K562 (cell line): ENCODE measurements at regions not wholly inside any gene's neighbourhood (a gene's known extent, or its start where the extent isn't known, plus 50 kb on each side); places are given as distances from the start of the nearest gene placed in this dataset.

Experiments used
- ATAC-seq: fragments of 200-7000 bp; cut with Tn5 transposase; 3 replicates; pipeline ENCODE4 v1.9.1; 2020; ENCODE audit warnings: moderate library complexity
- BruUV-seq: library from RNA; stranded (reverse); fragments of 400-500 nt; replicated peaks from 2 replicates; lab custom pipeline; 2021; lab: Mats Ljungman, UMichigan
- CTCF ChIA-PET: fragments of 300-600 bp; formaldehyde crosslinking; extraction: SDS; loops from one replicate; lab custom pipeline; 2021; ENCODE audit warnings: low intra/inter-chr PET ratio; lab: Yijun Ruan, JAX
- POLR2A ChIA-PET: fragments of 300-600, 350-650 bp; sonication (Branson Sonifier 250); formaldehyde crosslinking; extraction: SDS; loops from one replicate; lab custom pipeline; 2021; ENCODE audit warnings: antibody characterized with exemption, inconsistent platforms; lab: Yijun Ruan, JAX
- DNase-seq, 4 experiments: peaks; one replicate each; pipeline versions ENCODE4 v3.0.0 to v3.0.0-alpha.2; 2011 to 2018; ENCODE audit warnings: low spot score in 3 of 4, mixed read lengths in 3 of 4; ENCODE audit errors: extremely low read depth in 1 of 4
- FAIRE-seq: peaks from 2 replicates; lab custom pipeline; 2011; peaks lifted over from hg19 to GRCh38; lab: Jason Lieb, UNC
- H2AFZ ChIP-seq: 2 replicates; pipeline ENCODE4 v1.6.0; 2011; ENCODE audit warnings: low read depth, low read length, control low read depth, inconsistent platforms
- H3K27ac ChIP-seq: fragments of 200-600 bp; 3 replicates; pipeline ENCODE4 v1.8.0; 2011; ENCODE audit warnings: low read depth, mild to moderate bottlenecking, control low read depth, inconsistent platforms, low read length, moderate library complexity, mixed read lengths; ENCODE audit errors: extremely low read depth
- H3K27me3 ChIP-seq, 2 experiments: fragments of 300-600 bp in 1 of 2; 2 replicates in 1 of 2; 3 replicates in 1 of 2; pipeline versions ENCODE4 v1.6.0 to v1.8.0; 2011; ENCODE audit warnings: inconsistent platforms in 2 of 2, low read length in 2 of 2, mild to moderate bottlenecking in 1 of 2, mixed read lengths in 1 of 2, moderate library complexity in 1 of 2; ENCODE audit not compliant: control insufficient read depth in 2 of 2, insufficient read depth in 2 of 2
- H3K36me3 ChIP-seq: fragments of 300-600 bp; 3 replicates; pipeline ENCODE4 v1.8.0; 2011; ENCODE audit warnings: mild to moderate bottlenecking, low read length, inconsistent platforms; ENCODE audit not compliant: control insufficient read depth, insufficient read depth
- H3K4me1 ChIP-seq, 2 experiments: fragments of 200-600 bp in 1 of 2; replicated peaks in 1 of 2; 2 replicates in 1 of 2; 3 replicates in 1 of 2; pipeline versions ENCODE4 v1.5.1 to v1.8.0; 2011; ENCODE audit warnings: inconsistent platforms in 2 of 2, low read length in 2 of 2, mild to moderate bottlenecking in 1 of 2, mixed read lengths in 1 of 2, moderate library complexity in 1 of 2; ENCODE audit not compliant: control insufficient read depth in 2 of 2, insufficient read depth in 2 of 2
- H3K4me2 ChIP-seq: 2 replicates; pipeline ENCODE4 v1.6.1; 2011; ENCODE audit warnings: low read length, control low read depth, inconsistent platforms, mixed read lengths; ENCODE audit not compliant: insufficient read depth
- H3K4me3 ChIP-seq: fragments of 200-600 bp; sonication (generic), shearing (Covaris generic); 2 replicates; pipeline ENCODE4 v1.5.1; 2016; ENCODE audit warnings: control low read depth, inconsistent platforms
- H3K79me2 ChIP-seq: fragments of 200-600 bp; 3 replicates; pipeline ENCODE4 v1.8.0; 2011; ENCODE audit warnings: low read length, inconsistent platforms; ENCODE audit not compliant: control insufficient read depth, insufficient read depth
- H3K9ac ChIP-seq, 2 experiments: 2 replicates each; pipeline versions ENCODE4 v1.6.0 to v1.6.1; 2011; ENCODE audit warnings: low read depth in 2 of 2, low read length in 2 of 2, control low read depth in 1 of 2, inconsistent platforms in 1 of 2, mild to moderate bottlenecking in 1 of 2, mixed read lengths in 1 of 2; ENCODE audit not compliant: insufficient read depth in 1 of 2
- H3K9me1 ChIP-seq: one replicate; pipeline ENCODE4 v1.6.0; 2011; ENCODE audit warnings: inconsistent platforms, mild to moderate bottlenecking, low read length, moderate library complexity; ENCODE audit not compliant: control insufficient read depth, insufficient read depth
- H3K9me3 ChIP-seq: replicated peaks from 2 replicates; pipeline ENCODE4 v1.5.1; 2011; ENCODE audit warnings: low read depth, low read length, inconsistent platforms; ENCODE audit not compliant: control insufficient read depth, insufficient read depth
- H4K20me1 ChIP-seq: replicated peaks from 2 replicates; pipeline ENCODE4 v1.6.1; 2011; ENCODE audit warnings: low read length, inconsistent platforms, mixed read lengths; ENCODE audit not compliant: control insufficient read depth, insufficient read depth
- HNRNPUL1 ChIP-seq: fragments of 200-400 bp; formaldehyde crosslinking; IDR thresholded peaks from 2 replicates; pipeline ENCODE4 v1.6.1; 2017; ENCODE audit warnings: low read length
- NEUROD1 ChIP-seq: fragments of 150-350 bp; IDR thresholded peaks from 2 replicates; pipeline ENCODE4 v1.6.1; 2014; ENCODE audit warnings: borderline replicate concordance, low read length, low read depth; ENCODE audit not compliant: partially characterized antibody
- PPARD ChIP-seq: fragments of 250-450 bp; sonication (Bioruptor Pico); IDR thresholded peaks from 2 replicates; pipeline ENCODE4 v1.8.0; 2022; ENCODE audit warnings: inconsistent platforms, mild to moderate bottlenecking, moderate library complexity
- RBM15 ChIP-seq: fragments of 200-400 bp; formaldehyde crosslinking; IDR thresholded peaks from 2 replicates; pipeline ENCODE4 v1.6.1; 2018; ENCODE audit warnings: mild to moderate bottlenecking, low read length, moderate library complexity; ENCODE audit not compliant: insufficient read depth
- TCFL5 ChIP-seq: fragments of 250-450 bp; sonication (Bioruptor Pico); conservative IDR thresholded peaks from 2 replicates; pipeline ENCODE4 v1.6.1; 2021; ENCODE audit warnings: mild to moderate bottlenecking, moderate library complexity, matching md5 sums
- ZC3H11A ChIP-seq: IDR thresholded peaks from 2 replicates; pipeline ENCODE4 v1.6.1; 2012; ENCODE audit warnings: low read depth, low read length, improper control_type of control experiment
- WGBS: fragments of 100-300 bp; shearing (Covaris generic); methylation state at CpG from one replicate; pipeline ENCODE4 v1.1.6; 2016; ENCODE audit warnings: low coverage, mixed read lengths; ENCODE audit not compliant: insufficient coverage; ENCODE audit errors: missing lambda C conversion rate; 5-methylcytosine and 5-hydroxymethylcytosine counted together
- in situ Hi-C: fragments of 300-500 bp; cut with MboI; formaldehyde crosslinking; loops from 4 replicates; pipeline ENCODE4 v1.15.0; 2018; ENCODE audit warnings: inconsistent platforms, mixed read lengths
- intact Hi-C: fragments of 100-400 bp; cut with micrococcal nuclease; formaldehyde crosslinking; loops from 2 replicates; pipeline ENCODE4 v1.14.2; 2022

DNA sequence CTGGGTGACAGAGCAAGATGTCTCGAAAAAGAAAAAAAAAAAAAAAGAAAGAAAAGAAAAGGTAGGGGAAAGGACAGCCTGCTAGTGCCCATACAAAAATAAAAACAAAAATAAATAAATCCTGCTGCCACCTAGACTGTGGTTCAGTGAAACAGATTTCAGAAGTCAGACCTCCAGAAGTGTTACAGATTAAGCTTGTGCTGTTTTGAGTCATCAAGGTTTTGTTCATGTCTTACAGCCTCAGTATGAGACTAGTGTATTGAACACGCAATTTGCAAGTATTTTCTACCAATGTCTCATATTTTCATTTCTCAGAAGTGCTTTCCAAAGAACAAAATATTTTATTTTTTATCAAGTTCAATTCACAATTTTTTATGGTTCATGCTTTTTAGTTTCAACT lies 720.4 kb upstream of the GYPC start:
- BruUV-seq = no TSS peak
- Histone ChIP-seq H3K9me3 (no peaks in the 10 kb centered on the region), H3K27me3 (no peaks in the 10 kb centered on the region), H2AFZ (no peak overlapping the region), H3K9me1 (no peaks in the 10 kb centered on the region), H3K4me2 (no peak overlapping the region), H3K4me1 (no peaks in the 10 kb centered on the region), H3K27ac (no peak overlapping the region), H4K20me1 (no peaks in the 10 kb centered on the region), H3K36me3 (no peaks in the 10 kb centered on the region), H3K4me3 (no peak overlapping the region), H3K79me2 (no peaks in the 10 kb centered on the region), H3K9ac (no peak overlapping the region)
- TF ChIP-seq PPARD (CRISPR knock-in tag) (no peak), HNRNPUL1 (no peak)
- no peak for FAIRE-seq
- intact Hi-C loops (no loop called here), in situ Hi-C loops (no loop called here)
- DNase-seq = no peak
- POLR2A ChIA-PET = no interaction called here
- ATAC-seq = no peak
- CTCF ChIA-PET = no interaction called here
- 0% methylated on average over 1 of the region's 2 CpGs for whole genome bisulfite sequencing

GRCh38 chr2:125942585-125943424 lies 713.2 kb upstream of the GYPC start:
- no peak overlapping the region for H2AFZ ChIP-seq
- H3K4me2 ChIP-seq = no peak overlapping the region
- FAIRE-seq (no peak), ATAC-seq (no peak), DNase-seq (no peak)
- BruUV-seq = no TSS peak
- H3K27me3 ChIP-seq = no peaks in the 10 kb centered on the region
- H3K9me3 ChIP-seq = no peaks in the 10 kb centered on the region
- H3K4me3 ChIP-seq = no peak overlapping the region
- H3K9me1 ChIP-seq = no peaks in the 10 kb centered on the region
- no peak overlapping the region for H3K27ac ChIP-seq
- in situ Hi-C loops = no loop called here
- no peak overlapping the region for H3K9ac ChIP-seq
- intact Hi-C loops = no loop called here
- 3% methylated on average over 10 of the region's 23 CpGs for WGBS
- ChIA-PET POLR2A (no interaction called here), CTCF (no interaction called here)
- H4K20me1 ChIP-seq = no peaks in the 10 kb centered on the region
- H3K79me2 ChIP-seq = no peaks in the 10 kb centered on the region
- TF ChIP-seq NEUROD1 (no peak), RBM15 (no peak), ZC3H11A (no peak), TCFL5 (CRISPR knock-in tag) (no peak)
- no peaks in the 10 kb centered on the region for H3K4me1 ChIP-seq
- H3K36me3 ChIP-seq = no peaks in the 10 kb centered on the region
